HepG2 (cell line): ENCODE measurements at regions not wholly inside any gene's neighbourhood (a gene's known extent, or its start where the extent isn't known, plus 50 kb on each side); places are given as distances from the start of the nearest gene placed in this dataset.

Source experiments
- CTCF ChIP-seq: sonication (generic); formaldehyde crosslinking; IDR thresholded peaks from 2 replicates; pipeline ENCODE4 v1.5.0; 2020; ENCODE audit warnings: mild to moderate bottlenecking, missing genetic modification reagents, moderate library complexity
- HDAC6 ChIP-seq: fragments of 200-600 bp; sonication (generic); IDR thresholded peaks from 2 replicates; pipeline ENCODE4 v1.7.0; 2017; ENCODE audit warnings: mild to moderate bottlenecking, antibody characterized with exemption, low read length, low read depth
- NCOR1 ChIP-seq: fragments of 200-600 bp; sonication (generic); IDR thresholded peaks from 2 replicates; pipeline ENCODE4 v1.7.0; 2017; ENCODE audit warnings: antibody characterized with exemption, low read length, borderline replicate concordance
- TF ChIP-seq, protein P1 (sequence below): sonication (generic); formaldehyde crosslinking; IDR thresholded peaks from 2 replicates; pipeline ENCODE4 v1.9.0; 2021; ENCODE audit warnings: missing genetic modification reagents, borderline replicate concordance

GRCh38 chr4:117357437-117357836 is 272.1 kb upstream of the TRAM1L1 start:
- TF ChIP-seq CTCF (CRISPR knock-in tag): no peak
- TF ChIP-seq, protein P1, sequence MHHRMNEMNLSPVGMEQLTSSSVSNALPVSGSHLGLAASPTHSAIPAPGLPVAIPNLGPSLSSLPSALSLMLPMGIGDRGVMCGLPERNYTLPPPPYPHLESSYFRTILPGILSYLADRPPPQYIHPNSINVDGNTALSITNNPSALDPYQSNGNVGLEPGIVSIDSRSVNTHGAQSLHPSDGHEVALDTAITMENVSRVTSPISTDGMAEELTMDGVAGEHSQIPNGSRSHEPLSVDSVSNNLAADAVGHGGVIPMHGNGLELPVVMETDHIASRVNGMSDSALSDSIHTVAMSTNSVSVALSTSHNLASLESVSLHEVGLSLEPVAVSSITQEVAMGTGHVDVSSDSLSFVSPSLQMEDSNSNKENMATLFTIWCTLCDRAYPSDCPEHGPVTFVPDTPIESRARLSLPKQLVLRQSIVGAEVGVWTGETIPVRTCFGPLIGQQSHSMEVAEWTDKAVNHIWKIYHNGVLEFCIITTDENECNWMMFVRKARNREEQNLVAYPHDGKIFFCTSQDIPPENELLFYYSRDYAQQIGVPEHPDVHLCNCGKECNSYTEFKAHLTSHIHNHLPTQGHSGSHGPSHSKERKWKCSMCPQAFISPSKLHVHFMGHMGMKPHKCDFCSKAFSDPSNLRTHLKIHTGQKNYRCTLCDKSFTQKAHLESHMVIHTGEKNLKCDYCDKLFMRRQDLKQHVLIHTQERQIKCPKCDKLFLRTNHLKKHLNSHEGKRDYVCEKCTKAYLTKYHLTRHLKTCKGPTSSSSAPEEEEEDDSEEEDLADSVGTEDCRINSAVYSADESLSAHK: no peak
- TF ChIP-seq NCOR1: no peak
- no peak for TF ChIP-seq HDAC6
